Trophoblast cell (in vitro differentiated cells and primary cell): ENCODE measurements at regions not wholly inside any gene's neighbourhood (a gene's known extent, or its start where the extent isn't known, plus 50 kb on each side); places are given as distances from the start of the nearest gene placed in this dataset.
"Not testable (repeated sequence)": the region's sequence is repeated elsewhere in the genome, so short reads cannot be mapped to it uniquely, and the experiment has no call there.

Source experiments
- DNase-seq, 2 donors: peaks; one replicate each; pipeline ENCODE4 v3.0.0-alpha.2; 2016
- H2AFZ ChIP-seq: 2 replicates; pipeline ENCODE4 v1.6.1; 2013; ENCODE audit warnings: low read length, moderate library complexity, mild to moderate bottlenecking; ENCODE audit not compliant: insufficient read depth, poor library complexity
- H2AK5ac ChIP-seq: 2 replicates; pipeline ENCODE4 v1.6.1; 2013; ENCODE audit warnings: mild to moderate bottlenecking, low read length
- H2BK120ac ChIP-seq: 2 replicates; pipeline ENCODE4 v1.6.1; 2013; ENCODE audit warnings: low read length, mild to moderate bottlenecking, moderate library complexity; ENCODE audit not compliant: insufficient read depth, poor library complexity
- H2BK12ac ChIP-seq: 2 replicates; pipeline ENCODE4 v1.6.1; 2013; ENCODE audit warnings: mild to moderate bottlenecking, low read length, moderate library complexity
- H2BK5ac ChIP-seq: 2 replicates; pipeline ENCODE4 v1.6.1; 2013; ENCODE audit warnings: low read length, low read depth, moderate library complexity, mild to moderate bottlenecking; ENCODE audit not compliant: poor library complexity
- H3K14ac ChIP-seq: 2 replicates; pipeline ENCODE4 v1.6.1; 2013; ENCODE audit warnings: mild to moderate bottlenecking, low read length
- H3K18ac ChIP-seq: 2 replicates; pipeline ENCODE4 v1.6.1; 2013; ENCODE audit warnings: mild to moderate bottlenecking, low read length
- H3K23ac ChIP-seq: 2 replicates; pipeline ENCODE4 v1.6.1; 2013; ENCODE audit warnings: low read length
- H3K27ac ChIP-seq: 2 replicates; pipeline ENCODE4 v1.5.1; 2013; ENCODE audit warnings: low read depth, mild to moderate bottlenecking, inconsistent platforms, low read length, moderate library complexity
- H3K27me3 ChIP-seq: 2 replicates; pipeline ENCODE4 v1.6.1; 2013; ENCODE audit warnings: inconsistent platforms, mild to moderate bottlenecking, low read length, moderate library complexity; ENCODE audit not compliant: insufficient read depth
- H3K36me3 ChIP-seq, 2 experiments: 1 replicate in 1 of 2; 2 replicates in 1 of 2; pipeline ENCODE4 v1.6.1; 2013; ENCODE audit warnings: low read length in 2 of 2, mild to moderate bottlenecking in 2 of 2, moderate library complexity in 1 of 2; ENCODE audit not compliant: insufficient read depth in 2 of 2, control insufficient read depth in 1 of 2
- H3K4ac ChIP-seq: 2 replicates; pipeline ENCODE4 v1.6.1; 2013; ENCODE audit warnings: low read depth, mild to moderate bottlenecking, low read length, moderate library complexity
- H3K4me1 ChIP-seq, 2 experiments: 1 replicate in 1 of 2; 2 replicates in 1 of 2; pipeline ENCODE4 v1.6.1; 2013; ENCODE audit warnings: low read length in 2 of 2, mild to moderate bottlenecking in 2 of 2, moderate library complexity in 1 of 2; ENCODE audit not compliant: insufficient read depth in 2 of 2, control insufficient read depth in 1 of 2
- H3K4me2 ChIP-seq: 2 replicates; pipeline ENCODE4 v1.6.1; 2013; ENCODE audit warnings: inconsistent platforms, mild to moderate bottlenecking, low read length, moderate library complexity
- H3K4me3 ChIP-seq: 2 replicates; pipeline ENCODE4 v1.5.1; 2013; ENCODE audit warnings: mild to moderate bottlenecking, low read depth, low read length, inconsistent platforms
- H3K79me1 ChIP-seq: one replicate; pipeline ENCODE4 v1.6.1; 2013; ENCODE audit warnings: low read length
- H3K79me2 ChIP-seq: 2 replicates; pipeline ENCODE4 v1.6.1; 2013; ENCODE audit warnings: low read length, mild to moderate bottlenecking; ENCODE audit not compliant: control insufficient read depth, insufficient read depth, poor library complexity
- H3K9ac ChIP-seq: 2 replicates; pipeline ENCODE4 v1.6.1; 2013; ENCODE audit warnings: mild to moderate bottlenecking, low read length
- H3K9me3 ChIP-seq: 2 replicates; pipeline ENCODE4 v1.6.1; 2013; ENCODE audit warnings: low read depth, mild to moderate bottlenecking, control low read depth, inconsistent platforms, low read length; ENCODE audit not compliant: insufficient read depth
- H4K12ac ChIP-seq: 2 replicates; pipeline ENCODE4 v1.6.1; 2013; ENCODE audit warnings: low read depth, mild to moderate bottlenecking, low read length, moderate library complexity
- H4K8ac ChIP-seq: 2 replicates; pipeline ENCODE4 v1.6.1; 2013; ENCODE audit warnings: low read depth, mild to moderate bottlenecking, low read length, moderate library complexity
- H4K91ac ChIP-seq: one replicate; pipeline ENCODE4 v1.6.1; 2013; ENCODE audit warnings: low read depth, mild to moderate bottlenecking, low read length, moderate library complexity
- WGBS: extraction: QIAGEN DNeasy Blood & Tissue Kit; methylation state at CpG from one replicate; pipeline ENCODE4 v1.1.7; 2013; ENCODE audit warnings: missing lambda C conversion rate; ENCODE audit not compliant: insufficient read length, insufficient coverage; ENCODE audit errors: extremely low coverage; 5-methylcytosine and 5-hydroxymethylcytosine counted together

DNA sequence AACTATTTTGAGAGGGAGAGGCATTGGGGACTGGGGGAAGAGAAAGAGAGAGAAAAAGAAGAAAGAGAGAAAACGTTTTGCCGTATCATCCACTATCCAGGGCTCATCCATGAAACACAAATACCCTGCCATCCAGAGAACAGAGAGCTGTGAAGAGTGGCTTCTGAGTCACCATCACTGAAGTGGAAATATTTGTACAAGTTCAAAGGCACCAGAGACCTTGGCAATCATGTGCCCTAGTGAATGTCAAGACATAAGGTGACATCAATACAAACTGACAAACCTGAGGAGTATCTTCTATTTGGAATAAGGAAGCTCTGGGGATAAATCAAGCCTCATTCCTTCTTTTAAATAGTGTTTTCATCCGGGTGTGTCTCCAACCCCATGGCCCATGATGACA is 197.2 kb upstream of the PROX1 start:
- Histone ChIP-seq H4K8ac (no peak overlapping the region), H3K4me3 (no peak overlapping the region), H3K9ac (no peak overlapping the region), H2AK5ac (no peak overlapping the region), H3K27ac (no peak overlapping the region), H3K79me1 (no peaks in the 10 kb centered on the region), H3K79me2 (no peaks in the 10 kb centered on the region), H2BK5ac (no peak overlapping the region), H3K4me2 (no peak overlapping the region), H2BK12ac (no peak overlapping the region), H3K4ac (no peak overlapping the region), H3K36me3 (no peaks in the 10 kb centered on the region), H3K23ac (no peak overlapping the region), H2BK120ac (no peak overlapping the region), H3K9me3 (no peaks in the 10 kb centered on the region), H3K14ac (no peak overlapping the region), H4K12ac (no peak overlapping the region), H3K27me3 (no peaks in the 10 kb centered on the region), H3K18ac (no peak overlapping the region), H2AFZ (no peak overlapping the region), H3K4me1 (peaks cover 0 to 2% of the 10 kb centered on the region in 2 experiments), H4K91ac (no peak overlapping the region)
- whole genome bisulfite sequencing = no CpG with 5 or more reads among the region's 3 CpGs
- DNase-seq = no peak

GRCh38 chr1:213793482-213794067 is 194.2 kb upstream of the PROX1 start:
- Histone ChIP-seq H3K9ac (no peak overlapping the region), H2BK12ac (no peak overlapping the region)
- 100% methylated on average over 1 of the region's 13 CpGs for WGBS

GRCh38 chr1:213796525-213796924 is 191.2 kb upstream of the PROX1 start:
- H2BK5ac ChIP-seq = no peak overlapping the region
- peaks cover 0 to 2% of the 10 kb centered on the region in 2 experiments for H3K4me1 ChIP-seq
- no peak overlapping the region for H4K91ac ChIP-seq
- no peak overlapping the region for H3K14ac ChIP-seq
- no peaks in the 10 kb centered on the region for H3K9me3 ChIP-seq
- no peak overlapping the region for H3K9ac ChIP-seq
- H2BK120ac ChIP-seq = no peak overlapping the region
- H3K36me3 ChIP-seq = no peaks in the 10 kb centered on the region
- no peak overlapping the region for H3K27ac ChIP-seq
- no peaks in the 10 kb centered on the region for H3K79me2 ChIP-seq
- H3K79me1 ChIP-seq = no peaks in the 10 kb centered on the region
- H4K12ac ChIP-seq = no peak overlapping the region
- H3K4ac ChIP-seq = no peak overlapping the region
- no peak overlapping the region for H3K18ac ChIP-seq
- H3K4me2 ChIP-seq = no peak overlapping the region
- WGBS = no CpG with 5 or more reads among the region's 8 CpGs
- no peak overlapping the region for H3K23ac ChIP-seq
- no peak overlapping the region for H2BK12ac ChIP-seq
- DNase-seq = no peak
- no peak overlapping the region for H4K8ac ChIP-seq
- H2AK5ac ChIP-seq = no peak overlapping the region
- no peaks in the 10 kb centered on the region for H3K27me3 ChIP-seq
- no peak overlapping the region for H3K4me3 ChIP-seq
- H2AFZ ChIP-seq = no peak overlapping the region

More at GRCh38 chr1:213793482-213794067, 194.2 kb upstream of the PROX1 start:
- Histone ChIP-seq H2AK5ac (no peak overlapping the region), H2AFZ (no peak overlapping the region), H3K27ac (no peak overlapping the region), H4K12ac (no peak overlapping the region), H3K4ac (no peak overlapping the region), H3K36me3 (no peaks in the 10 kb centered on the region), H3K79me2 (no peaks in the 10 kb centered on the region), H3K4me1 (peaks cover 0 to 2% of the 10 kb centered on the region in 2 experiments), H2BK120ac (no peak overlapping the region), H2BK5ac (no peak overlapping the region), H3K79me1 (no peaks in the 10 kb centered on the region), H4K8ac (no peak overlapping the region), H3K18ac (no peak overlapping the region), H3K27me3 (no peaks in the 10 kb centered on the region), H3K4me3 (no peak overlapping the region), H4K91ac (no peak overlapping the region), H3K4me2 (no peak overlapping the region), H3K23ac (no peak overlapping the region), H3K14ac (no peak overlapping the region), H3K9me3 (no peaks in the 10 kb centered on the region)
- no peak for DNase-seq

DNA sequence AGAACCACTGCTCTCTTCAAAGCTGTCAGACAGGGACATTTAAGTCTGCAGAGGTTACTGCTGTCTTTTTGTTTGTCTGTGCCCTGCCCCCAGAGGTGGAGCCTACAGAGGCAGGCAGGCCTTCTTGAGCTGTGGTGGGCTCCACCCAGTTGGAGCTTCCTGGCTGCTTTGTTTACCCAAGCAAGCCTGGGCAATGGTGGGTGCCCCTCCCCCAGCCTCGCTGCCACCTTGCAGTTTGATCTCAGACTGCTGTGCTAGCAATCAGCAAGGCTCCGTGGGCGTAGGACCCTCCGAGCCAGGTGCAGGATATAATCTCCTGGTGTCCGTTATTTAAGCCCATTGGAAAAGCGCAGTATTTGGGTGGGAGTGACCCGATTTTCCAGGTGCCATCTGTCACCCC is 179.5 kb upstream of the PROX1 start:
- H3K79me2 ChIP-seq, H2BK5ac ChIP-seq, H3K27ac ChIP-seq, H3K9ac ChIP-seq, H3K18ac ChIP-seq, H3K4me1 ChIP-seq, H3K23ac ChIP-seq, H3K14ac ChIP-seq, DNase-seq, H3K9me3 ChIP-seq, H3K27me3 ChIP-seq, H3K36me3 ChIP-seq, H4K8ac ChIP-seq, H3K4me3 ChIP-seq, H2AFZ ChIP-seq, H3K4me2 ChIP-seq, H2AK5ac ChIP-seq, H4K91ac ChIP-seq, H4K12ac ChIP-seq, H2BK120ac ChIP-seq, H2BK12ac ChIP-seq, H3K4ac ChIP-seq, H3K79me1 ChIP-seq: not testable (repeated sequence)
- no CpG with 5 or more reads among the region's 7 CpGs for WGBS
